H9 (cell line): ENCODE measurements at regions not wholly inside any gene's neighbourhood (a gene's known extent, or its start where the extent isn't known, plus 50 kb on each side); places are given as distances from the start of the nearest gene placed in this dataset.

ENCODE experiments used
- DNase-seq: peaks from one replicate; pipeline ENCODE4 v3.0.0-alpha.2; 2017
- H2AFZ ChIP-seq: one replicate; pipeline ENCODE4 v1.6.1; 2013; ENCODE audit warnings: mild to moderate bottlenecking, low read length, control low read depth, moderate library complexity
- H2AK5ac ChIP-seq: 2 replicates; pipeline ENCODE4 v1.6.1; 2013; ENCODE audit warnings: low read length, control low read depth, mixed read lengths; ENCODE audit not compliant: insufficient read length
- H2BK120ac ChIP-seq: one replicate; pipeline ENCODE4 v1.6.1; 2013; ENCODE audit warnings: low read depth, mild to moderate bottlenecking, low read length, control low read depth, inconsistent platforms; ENCODE audit not compliant: poor library complexity, severe bottlenecking
- H2BK12ac ChIP-seq: 2 replicates; pipeline ENCODE4 v1.6.1; 2013; ENCODE audit warnings: low read length, control low read depth, mixed read lengths, low read depth; ENCODE audit not compliant: insufficient read length
- H2BK15ac ChIP-seq: 2 replicates; pipeline ENCODE4 v1.6.1; 2013; ENCODE audit warnings: low read depth, low read length, control low read depth
- H2BK20ac ChIP-seq: one replicate; pipeline ENCODE4 v1.6.1; 2013; ENCODE audit warnings: low read depth, mild to moderate bottlenecking, low read length, control low read depth, inconsistent platforms; ENCODE audit not compliant: poor library complexity, severe bottlenecking
- H2BK5ac ChIP-seq: 2 replicates; pipeline ENCODE4 v1.6.1; 2013; ENCODE audit warnings: low read length, control low read depth, mixed read lengths; ENCODE audit not compliant: insufficient read length
- H3K14ac ChIP-seq: 2 replicates; pipeline ENCODE4 v1.6.1; 2013; ENCODE audit warnings: low read length, control low read depth; ENCODE audit not compliant: insufficient read depth
- H3K18ac ChIP-seq: 2 replicates; pipeline ENCODE4 v1.6.1; 2013; ENCODE audit warnings: low read depth, mild to moderate bottlenecking, mixed read lengths, low read length, control low read depth; ENCODE audit not compliant: insufficient read length
- H3K23ac ChIP-seq: 2 replicates; pipeline ENCODE4 v1.6.1; 2013; ENCODE audit warnings: low read length, control low read depth, mixed read lengths, low read depth; ENCODE audit not compliant: insufficient read length
- H3K23me2 ChIP-seq: 2 replicates; pipeline ENCODE4 v1.6.1; 2013; ENCODE audit warnings: low read depth, mild to moderate bottlenecking, mixed read lengths, low read length, control low read depth; ENCODE audit not compliant: insufficient read length, poor library complexity, severe bottlenecking
- H3K27ac ChIP-seq: 2 replicates; pipeline ENCODE4 v1.5.1; 2013; ENCODE audit warnings: low read length, control low read depth, mixed read lengths, low read depth; ENCODE audit not compliant: insufficient read length
- H3K27me3 ChIP-seq: 2 replicates; pipeline ENCODE4 v1.6.1; 2013; ENCODE audit warnings: low read length, control low read depth, inconsistent platforms; ENCODE audit not compliant: insufficient read depth
- H3K4ac ChIP-seq: 2 replicates; pipeline ENCODE4 v1.6.1; 2013; ENCODE audit warnings: low read depth, mild to moderate bottlenecking, control low read depth, inconsistent platforms, low read length, moderate library complexity
- H3K4me1 ChIP-seq: 2 replicates; pipeline ENCODE4 v1.6.1; 2013; ENCODE audit warnings: low read length, control low read depth, inconsistent platforms; ENCODE audit not compliant: insufficient read depth
- H3K4me2 ChIP-seq: 2 replicates; pipeline ENCODE4 v1.6.1; 2013; ENCODE audit warnings: low read length, control low read depth, mixed read lengths; ENCODE audit not compliant: insufficient read length, insufficient read depth
- H3K56ac ChIP-seq: 2 replicates; pipeline ENCODE4 v1.6.1; 2013; ENCODE audit warnings: low read depth, mild to moderate bottlenecking, mixed read lengths, low read length, control low read depth; ENCODE audit not compliant: insufficient read length
- H3K79me1 ChIP-seq: 2 replicates; pipeline ENCODE4 v1.6.1; 2013; ENCODE audit warnings: low read depth, mild to moderate bottlenecking, moderate library complexity, low read length, control low read depth, inconsistent platforms; ENCODE audit not compliant: insufficient read depth, poor library complexity, severe bottlenecking
- H3K79me2 ChIP-seq: 2 replicates; pipeline ENCODE4 v1.6.1; 2013; ENCODE audit warnings: low read length, control low read depth, inconsistent platforms; ENCODE audit not compliant: insufficient read depth
- H3K9ac ChIP-seq: 2 replicates; pipeline ENCODE4 v1.6.1; 2013; ENCODE audit warnings: low read length, control low read depth, mixed read lengths; ENCODE audit not compliant: insufficient read length; ENCODE audit errors: extremely low read depth
- H3K9me3 ChIP-seq: one replicate; pipeline ENCODE4 v1.6.1; 2013; ENCODE audit warnings: low read depth, low read length, inconsistent platforms; ENCODE audit not compliant: control insufficient read depth
- H3T11ph ChIP-seq: one replicate; pipeline ENCODE4 v1.6.1; 2013; ENCODE audit warnings: mild to moderate bottlenecking, low read length, control low read depth, inconsistent platforms
- H4K20me1 ChIP-seq: one replicate; pipeline ENCODE4 v1.6.1; 2013; ENCODE audit not compliant: control insufficient read depth, insufficient read length, insufficient read depth
- H4K5ac ChIP-seq: 2 replicates; pipeline ENCODE4 v1.6.1; 2013; ENCODE audit warnings: low read depth, mild to moderate bottlenecking, mixed read lengths, low read length, control low read depth; ENCODE audit not compliant: insufficient read length
- H4K8ac ChIP-seq: replicated peaks from 2 replicates; pipeline ENCODE4 v1.6.1; 2013; ENCODE audit warnings: low read length, control low read depth, mixed read lengths, low read depth; ENCODE audit not compliant: insufficient read length
- H4K91ac ChIP-seq: 2 replicates; pipeline ENCODE4 v1.6.1; 2013; ENCODE audit warnings: low read depth, mild to moderate bottlenecking, moderate library complexity, mixed read lengths, low read length, control low read depth; ENCODE audit not compliant: insufficient read length
- H3K27ac Mint-ChIP-seq, 3 experiments: 2 replicates in 2 of 3; 3 replicates in 1 of 3; pipeline ENCODE4 v1.8.0; 2020 to 2021; ENCODE audit warnings: mixed read lengths in 3 of 3, mild to moderate bottlenecking in 1 of 3, moderate library complexity in 1 of 3
- H3K27me3 Mint-ChIP-seq: 2 replicates; pipeline ENCODE4 v1.8.0; 2021; ENCODE audit warnings: low read depth, mild to moderate bottlenecking, moderate library complexity, mixed read lengths
- H3K36me3 Mint-ChIP-seq, 3 experiments: 2 replicates in 2 of 3; 3 replicates in 1 of 3; pipeline ENCODE4 v1.8.0; 2020 to 2021; ENCODE audit warnings: low read depth in 3 of 3, mixed read lengths in 3 of 3; ENCODE audit not compliant: insufficient read depth in 1 of 3
- H3K4me1 Mint-ChIP-seq, 2 experiments: 2 replicates each; pipeline ENCODE4 v1.8.0; 2020; ENCODE audit warnings: mixed read lengths in 2 of 2
- H3K4me3 Mint-ChIP-seq, 2 experiments: 2 replicates in 1 of 2; 3 replicates in 1 of 2; pipeline ENCODE4 v1.8.0; 2020 to 2021; ENCODE audit warnings: mild to moderate bottlenecking in 2 of 2, mixed read lengths in 2 of 2, moderate library complexity in 1 of 2
- H3K9me3 Mint-ChIP-seq, 2 experiments: 2 replicates in 1 of 2; 3 replicates in 1 of 2; pipeline ENCODE4 v1.8.0; 2020; ENCODE audit warnings: mild to moderate bottlenecking in 2 of 2, mixed read lengths in 2 of 2, moderate library complexity in 1 of 2
- CTCF ChIP-seq: fragments of 200-600 bp; sonication (generic); conservative IDR thresholded peaks from 3 replicates; pipeline ENCODE4 v1.8.0; 2021; ENCODE audit warnings: antibody characterized with exemption, mild to moderate bottlenecking
- WGBS: extraction: QIAGEN DNeasy Blood & Tissue Kit; methylation state at CpG from one replicate; pipeline ENCODE4 v1.1.7; 2013; ENCODE audit warnings: missing lambda C conversion rate, low lambda C conversion rate, mixed read lengths; ENCODE audit not compliant: insufficient read length; ENCODE audit errors: extremely low coverage; 5-methylcytosine and 5-hydroxymethylcytosine counted together

- Histone ChIP-seq H3K4ac (no peak overlapping the region), H3K27me3 (no peaks in the 10 kb centered on the region), H3K79me2 (no peaks in the 10 kb centered on the region), H3T11ph (no peak overlapping the region), H2BK5ac (no peak overlapping the region), H3K27ac (no peak overlapping the region), H3K4me1 (no peaks in the 10 kb centered on the region), H2BK120ac (no peak overlapping the region), H3K9ac (no peak overlapping the region), H4K5ac (no peak overlapping the region), H3K23me2 (no peaks in the 10 kb centered on the region), H2BK15ac (no peak overlapping the region), H4K91ac (no peak overlapping the region), H3K79me1 (no peaks in the 10 kb centered on the region), H4K20me1 (no peaks in the 10 kb centered on the region), H2AK5ac (no peak overlapping the region), H2AFZ (no peak overlapping the region), H2BK12ac (no peak overlapping the region), H3K4me2 (no peak overlapping the region), H4K8ac (no peak overlapping the region), H3K9me3 (no peaks in the 10 kb centered on the region), H3K23ac (no peak overlapping the region), H3K18ac (no peak overlapping the region), H2BK20ac (no peak overlapping the region), H3K14ac (no peak overlapping the region), H3K56ac (no peak overlapping the region)
- Mint-ChIP-seq H3K4me3 (no peak overlapping the region), H3K36me3 (peaks cover 84 to 92% (median 91%) of the 10 kb centered on the region in 3 experiments), H3K27ac (no peak overlapping the region), H3K9me3 (peaks cover 0 to 8% of the 10 kb centered on the region in 2 experiments; a peak in 3 of 5 replicates), H3K27me3 (no peaks in the 10 kb centered on the region), H3K4me1 (no peaks in the 10 kb centered on the region)
- no peak for DNase-seq
- TF ChIP-seq CTCF = no peak
- no CpG with 5 or more reads among the region's 13 CpGs for WGBS
These were observed 230.7 kb upstream of the STK26 start for GRCh38 chrX:131792356-131792749.
